Ovary (tissue), 7 donors: ENCODE measurements at regions not wholly inside any gene's neighbourhood (a gene's known extent, or its start where the extent isn't known, plus 50 kb on each side); places are given as distances from the start of the nearest gene placed in this dataset.

Experiments used
- DNase-seq, 5 donors: peaks; one replicate each; pipeline ENCODE4 v3.0.0-alpha.2; 2019 to 2020
- H3K27ac ChIP-seq, 2 donors: fragments of 200-600 bp; one replicate each; pipeline versions ENCODE4 v1.5.1 to v1.8.0; 2019 to 2022
- H3K27me3 ChIP-seq: fragments of 200-600 bp; one replicate; pipeline ENCODE4 v1.8.0; 2022
- H3K36me3 ChIP-seq: fragments of 200-600 bp; sonication (generic); one replicate; pipeline ENCODE4 v1.5.1; 2019
- H3K4me1 ChIP-seq: one replicate; pipeline ENCODE4 v1.8.1; 2013; ENCODE audit warnings: mild to moderate bottlenecking, moderate library complexity; ENCODE audit not compliant: insufficient read depth
- H3K4me3 ChIP-seq: fragments of 200-600 bp; sonication (generic); one replicate; pipeline ENCODE4 v1.5.1; 2017
- H3K9me3 ChIP-seq, 2 donors: fragments of 200-600 bp in 1 of 2; sonication (generic) in 1 of 2; one replicate each; pipeline versions ENCODE4 v1.5.1 to v1.8.1; 2013 to 2019; ENCODE audit warnings: mild to moderate bottlenecking in 1 of 2, moderate library complexity in 1 of 2
- CTCF ChIP-seq, 3 donors: fragments of 450-650 bp in 2 of 3; fragments of 200-600 bp in 1 of 3; IDR thresholded peaks; one replicate each; pipeline versions ENCODE4 v1.5.1 to v1.8.0; 2016 to 2022; ENCODE audit warnings: antibody characterized with exemption in 3 of 3, mild to moderate bottlenecking in 1 of 3
- EP300 ChIP-seq: sonication (generic); formaldehyde crosslinking; IDR thresholded peaks from one replicate; pipeline ENCODE4 v1.6.1; 2017; ENCODE audit warnings: antibody characterized with exemption
- POLR2A ChIP-seq: fragments of 450-650 bp; IDR thresholded peaks from one replicate; pipeline ENCODE4 v1.6.1; 2017; ENCODE audit warnings: antibody characterized with exemption, mild to moderate bottlenecking, moderate library complexity
- WGBS, 3 donors: extraction: QIAGEN DNeasy Blood & Tissue Kit in 1 of 3; methylation state at CpG; one replicate each; pipeline versions ENCODE4 v1.1.5 to v1.1.7; 2013 to 2017; 5-methylcytosine and 5-hydroxymethylcytosine counted together
- intact Hi-C, 4 donors: fragments of 100-400 bp; cut with DNase I; formaldehyde crosslinking; loops; one replicate each; pipeline versions ENCODE4 v1.11.0 to v1.15.1; 2022 to 2023
- donor health status: DM: no; HTN: no; CAD: no; lungs with moderate emphysema.
- donor health status: DM: no; HTN: no; CAD: no.
- donor health status: Bipolar disorder and iron deficiency.
- donor health status: DM: no; HTN: no; CAD: no.
- donor health status: DM: yes; HTN: yes; CAD: no.

- no peak for DNase-seq
- Histone ChIP-seq H3K27me3 (no peaks in the 10 kb centered on the region), H3K27ac (no peak overlapping the region), H3K36me3 (no peaks in the 10 kb centered on the region), H3K9me3 (peaks cover 0 to 8% of the 10 kb centered on the region in 2 donors), H3K4me3 (no peak overlapping the region), H3K4me1 (no peaks in the 10 kb centered on the region)
- WGBS, 3 donors = 61 to 79% (median 65%) methylated on average over 5 of the region's 5 CpGs
- TF ChIP-seq CTCF (IDR thresholded peaks at IDR 0.05) (no peak), POLR2A (no peak), EP300 (no peak)
- intact Hi-C loops = no loop called here
Measured at GRCh38 chr11:64503186-64503753, 52.5 kb upstream of the SLC22A11 start.

GRCh38 chr11:64504999-64505398 is 50.7 kb upstream of the SLC22A11 start:
- Histone ChIP-seq H3K27ac (no peak overlapping the region), H3K4me3 (no peak overlapping the region), H3K36me3 (no peaks in the 10 kb centered on the region), H3K4me1 (no peaks in the 10 kb centered on the region), H3K9me3 (peaks cover 0 to 8% of the 10 kb centered on the region in 2 donors), H3K27me3 (no peaks in the 10 kb centered on the region)
- no peak for DNase-seq
- intact Hi-C loops = no loop called here
- TF ChIP-seq POLR2A (no peak), EP300 (no peak), CTCF (IDR thresholded peaks at IDR 0.05) (no peak)
- 93 to 97% (median 95%) methylated on average over 5 of the region's 5 CpGs for WGBS, 3 donors
